ENCODE measurements at regions not wholly inside any gene's neighbourhood (a gene's known extent, or its start where the extent isn't known, plus 50 kb on each side); places are given as distances from the start of the nearest gene placed in this dataset.
A peak's percentile ranks its signal among the peaks of the same experiment; 100 is the strongest.
"Not testable (repeated sequence)": the region's sequence is repeated elsewhere in the genome, so short reads cannot be mapped to it uniquely, and the experiment has no call there.

DNA sequence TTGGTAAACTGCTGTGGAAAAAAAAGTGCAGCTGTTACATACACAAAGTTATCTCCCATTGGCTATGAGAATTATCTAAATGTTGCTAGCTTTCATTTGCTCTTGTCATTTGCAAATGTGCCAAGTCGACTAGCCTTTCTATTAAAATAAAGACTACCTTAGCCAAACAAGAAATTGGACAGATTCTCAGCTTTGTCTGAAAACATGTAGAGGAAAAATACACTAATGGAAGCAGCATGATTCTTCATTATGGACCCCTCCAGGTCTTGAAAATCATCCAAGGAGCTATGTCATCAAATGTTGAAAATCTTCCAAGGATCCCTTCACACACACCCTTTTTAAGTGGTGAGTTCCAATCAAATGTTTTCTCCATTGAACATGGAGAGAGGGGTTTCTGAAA is 237.7 kb downstream of the ETV1 start:
- H3K4me3 ChIP-seq (ENCODE audit: low read length): no peak overlapping the region
- DNase-seq (ENCODE audit: low read depth): no peak
- TF ChIP-seq, protein P1, sequence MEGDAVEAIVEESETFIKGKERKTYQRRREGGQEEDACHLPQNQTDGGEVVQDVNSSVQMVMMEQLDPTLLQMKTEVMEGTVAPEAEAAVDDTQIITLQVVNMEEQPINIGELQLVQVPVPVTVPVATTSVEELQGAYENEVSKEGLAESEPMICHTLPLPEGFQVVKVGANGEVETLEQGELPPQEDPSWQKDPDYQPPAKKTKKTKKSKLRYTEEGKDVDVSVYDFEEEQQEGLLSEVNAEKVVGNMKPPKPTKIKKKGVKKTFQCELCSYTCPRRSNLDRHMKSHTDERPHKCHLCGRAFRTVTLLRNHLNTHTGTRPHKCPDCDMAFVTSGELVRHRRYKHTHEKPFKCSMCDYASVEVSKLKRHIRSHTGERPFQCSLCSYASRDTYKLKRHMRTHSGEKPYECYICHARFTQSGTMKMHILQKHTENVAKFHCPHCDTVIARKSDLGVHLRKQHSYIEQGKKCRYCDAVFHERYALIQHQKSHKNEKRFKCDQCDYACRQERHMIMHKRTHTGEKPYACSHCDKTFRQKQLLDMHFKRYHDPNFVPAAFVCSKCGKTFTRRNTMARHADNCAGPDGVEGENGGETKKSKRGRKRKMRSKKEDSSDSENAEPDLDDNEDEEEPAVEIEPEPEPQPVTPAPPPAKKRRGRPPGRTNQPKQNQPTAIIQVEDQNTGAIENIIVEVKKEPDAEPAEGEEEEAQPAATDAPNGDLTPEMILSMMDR (conservative IDR thresholded peaks at IDR 0.05; ENCODE audit: low read length): no peak

DNA sequence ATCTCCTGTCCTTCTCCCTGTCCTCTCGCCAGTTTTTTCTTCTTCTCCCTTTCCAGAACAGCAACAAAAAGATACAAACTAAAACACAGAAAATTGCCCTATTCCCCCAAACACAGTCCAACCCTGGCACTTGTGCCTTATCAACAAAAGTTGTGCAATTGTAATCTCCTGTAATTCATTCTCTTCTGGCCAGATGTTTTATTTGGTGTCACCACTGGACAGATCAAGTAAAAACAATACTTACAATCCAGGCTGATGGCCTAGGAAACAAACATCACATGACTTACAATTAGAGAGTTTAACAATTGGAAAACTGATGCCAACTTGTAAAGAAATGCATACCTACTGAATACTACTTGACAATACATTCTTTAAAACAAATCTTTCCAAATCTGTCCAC is 231.6 kb downstream of the ETV1 start:
- no peak for DNase-seq (ENCODE audit: low read depth)
- H3K4me3 ChIP-seq (ENCODE audit: low read length): no peak overlapping the region
- TF ChIP-seq, protein P1 (conservative IDR thresholded peaks at IDR 0.05; ENCODE audit: low read length): no peak

DNA sequence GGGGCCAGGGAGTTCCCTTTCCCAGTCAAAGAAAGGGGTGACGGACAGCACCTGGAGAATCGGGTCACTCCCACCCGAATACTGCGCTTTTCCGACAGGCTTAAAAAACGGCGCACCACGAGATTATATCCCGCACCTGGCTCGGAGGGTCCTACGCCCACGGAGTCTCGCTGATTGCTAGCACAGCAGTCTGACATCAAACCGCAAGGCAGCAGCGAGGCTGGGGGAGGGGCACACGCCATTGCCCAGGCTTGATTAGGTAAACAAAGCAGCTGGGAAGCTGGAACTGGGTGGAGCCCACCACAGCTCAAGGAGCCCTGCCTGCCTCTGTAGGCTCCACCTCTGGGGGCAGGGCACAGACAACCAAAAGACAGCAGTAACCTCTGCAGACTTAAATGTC is 223.6 kb downstream of the ETV1 start:
- DNase-seq (ENCODE audit: low read depth); H3K4me3 ChIP-seq (ENCODE audit: low read length): not testable (repeated sequence)

DNA sequence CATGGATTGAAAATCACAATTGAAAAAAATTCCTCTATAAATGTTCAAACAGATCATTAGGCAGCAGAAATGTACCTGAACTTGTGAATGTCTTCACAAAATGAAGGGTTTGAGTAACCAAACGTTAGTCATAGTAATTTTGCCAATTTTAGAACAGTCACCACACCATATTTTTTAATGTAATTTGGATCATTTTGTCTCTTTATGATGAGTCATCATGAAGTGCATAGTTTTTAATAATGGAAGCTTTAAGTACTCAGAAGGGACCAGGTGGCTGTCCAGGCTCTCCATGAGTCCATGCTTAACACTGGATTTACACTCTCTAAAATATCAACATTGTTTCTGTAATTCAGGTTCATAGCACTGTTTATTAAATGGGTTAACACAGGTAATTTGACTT is 219.2 kb downstream of the ETV1 start:
- TF ChIP-seq, protein P1 (conservative IDR thresholded peaks at IDR 0.05; ENCODE audit: low read length): no peak
- no peak overlapping the region for H3K4me3 ChIP-seq (ENCODE audit: low read length)
- peak; percentile 6 for DNase-seq (ENCODE audit: low read depth)

DNA sequence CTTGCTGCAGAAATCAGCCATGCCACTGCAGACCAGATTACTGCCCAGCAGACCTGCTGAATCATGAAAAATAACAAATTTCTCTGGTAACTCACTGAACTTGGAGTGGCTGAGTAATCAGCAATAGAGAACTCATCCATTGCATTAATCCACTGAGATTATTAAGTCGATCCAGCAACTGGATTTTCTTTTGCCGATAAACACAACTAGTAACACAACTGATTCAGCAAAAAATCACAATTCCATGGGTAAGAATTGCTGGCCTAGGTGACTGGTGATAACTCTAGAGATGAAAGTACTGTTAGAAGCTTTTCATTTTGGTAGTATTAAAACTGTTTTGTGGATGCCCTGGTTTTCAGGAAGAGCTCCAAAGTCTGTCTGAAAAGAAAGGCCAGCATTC is 214.5 kb downstream of the ETV1 start:
- TF ChIP-seq, protein P1 (conservative IDR thresholded peaks at IDR 0.05; ENCODE audit: low read length): no peak
- no peak for DNase-seq (ENCODE audit: low read depth)

DNA sequence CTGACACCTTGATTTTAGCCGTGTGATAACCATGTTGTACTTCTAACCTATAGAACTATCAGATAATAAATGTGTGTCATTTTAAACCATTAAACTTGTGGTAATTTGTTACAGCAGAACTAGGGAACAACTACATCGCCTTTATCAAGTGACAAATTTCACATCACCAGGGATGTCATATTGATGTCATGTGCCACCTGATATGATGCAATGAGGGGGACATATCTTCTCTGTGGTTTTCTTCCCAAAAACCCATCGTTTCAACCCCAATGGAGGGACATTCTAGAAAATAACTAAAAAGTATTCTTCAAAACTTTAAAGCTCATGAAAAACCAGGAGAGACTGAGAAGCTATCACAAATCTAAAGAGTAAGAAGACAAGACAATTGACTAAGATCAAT is 212.2 kb downstream of the ETV1 start:
- TF ChIP-seq, protein P1 (conservative IDR thresholded peaks at IDR 0.05; ENCODE audit: low read length): no peak
- H3K4me3 ChIP-seq (ENCODE audit: low read length): no peak overlapping the region
- no peak for DNase-seq (ENCODE audit: low read depth)

More for the DNA sequence above, 214.5 kb downstream of the ETV1 start:
- no peak overlapping the region for H3K4me3 ChIP-seq (ENCODE audit: low read length)

DNA sequence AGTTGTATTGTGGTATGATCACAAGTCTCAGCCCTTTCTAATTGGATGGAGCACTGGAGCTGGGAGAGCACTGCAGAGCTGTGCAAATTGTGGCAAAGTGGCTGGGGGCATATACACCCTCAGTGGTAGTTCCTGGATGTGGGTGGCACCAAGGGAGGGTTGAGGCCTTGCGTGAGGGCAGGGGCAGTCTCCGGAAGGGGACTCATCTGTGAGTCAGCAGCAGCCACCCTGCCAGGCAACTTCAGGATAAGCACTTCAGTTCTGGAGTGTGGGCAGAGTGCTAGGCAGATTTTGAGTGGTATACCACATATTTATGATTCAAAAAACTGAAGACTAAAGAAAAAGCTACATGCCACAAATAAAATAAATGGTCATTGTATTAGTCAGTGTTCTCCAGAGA is 210.5 kb downstream of the ETV1 start:
- no peak overlapping the region for H3K4me3 ChIP-seq (ENCODE audit: low read length)
- DNase-seq (ENCODE audit: low read depth): peak; percentile 22
- TF ChIP-seq, protein P1 (conservative IDR thresholded peaks at IDR 0.05; ENCODE audit: low read length): no peak

DNA sequence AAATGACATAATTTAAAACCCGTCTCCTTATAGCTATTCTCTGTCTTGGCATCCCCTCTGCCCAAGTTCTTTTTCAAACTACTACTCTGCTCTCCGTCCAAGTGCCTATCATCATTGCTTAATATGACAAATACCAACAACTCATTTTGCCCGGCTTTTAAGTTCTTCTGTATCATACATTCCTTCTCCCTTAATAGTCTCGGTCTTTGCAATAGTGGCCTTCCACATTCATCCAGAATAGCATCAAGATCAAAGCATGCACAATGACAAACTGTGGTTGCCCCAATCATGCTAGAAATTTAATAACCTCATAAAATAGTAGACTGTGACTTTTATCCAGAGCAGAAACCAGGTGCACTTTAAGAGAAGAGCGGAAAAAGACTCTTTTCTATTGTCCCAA is 198.9 kb downstream of the ETV1 start:
- no peak overlapping the region for H3K4me3 ChIP-seq (ENCODE audit: low read length)
- TF ChIP-seq, protein P1 (conservative IDR thresholded peaks at IDR 0.05; ENCODE audit: low read length): no peak
- DNase-seq (ENCODE audit: low read depth): peak; percentile 19

All from AG10803 (cell line).